Vagina (tissue), 2 donors: ENCODE measurements at regions not wholly inside any gene's neighbourhood (a gene's known extent, or its start where the extent isn't known, plus 50 kb on each side); places are given as distances from the start of the nearest gene placed in this dataset.
A peak's percentile ranks its signal among the peaks of the same experiment; 100 is the strongest.
"Not testable (repeated sequence)": the region's sequence is repeated elsewhere in the genome, so short reads cannot be mapped to it uniquely, and the experiment has no call there.

Source experiments
- DNase-seq, 2 donors: peaks; one replicate each; pipeline ENCODE4 v3.0.0-alpha.2; 2017; ENCODE audit errors: extremely low spot score in 2 of 2
- H3K27ac ChIP-seq: fragments of 200-600 bp; sonication (generic); one replicate; pipeline ENCODE4 v1.5.1; 2019
- H3K27me3 ChIP-seq: fragments of 200-600 bp; sonication (generic); one replicate; pipeline ENCODE4 v1.5.1; 2019
- H3K36me3 ChIP-seq, 2 donors: fragments of 200-600 bp; sonication (generic); one replicate each; pipeline ENCODE4 v1.5.1; 2017 to 2019
- H3K4me1 ChIP-seq: fragments of 200-600 bp; sonication (generic); one replicate; pipeline ENCODE4 v1.5.1; 2019
- H3K4me3 ChIP-seq, 2 donors: fragments of 200-600 bp; sonication (generic); 1 replicate in 1 of 2; 2 replicates in 1 of 2; pipeline ENCODE4 v1.5.1; 2016 to 2019
- H3K9me3 ChIP-seq: fragments of 200-600 bp; sonication (generic); one replicate; pipeline ENCODE4 v1.5.1; 2019
- CTCF ChIP-seq, 3 experiments: fragments of 450-650 bp in 2 of 3; fragments of 200-600 bp in 1 of 3; sonication (generic) in 1 of 3; IDR thresholded peaks; one replicate each; pipeline ENCODE4 v1.5.1; 2017 to 2019; ENCODE audit warnings: antibody characterized with exemption in 3 of 3, mild to moderate bottlenecking in 2 of 3, moderate library complexity in 2 of 3
- POLR2A ChIP-seq, 2 donors: fragments of 450-650 bp; IDR thresholded peaks; one replicate each; pipeline ENCODE4 v1.6.1; 2017; ENCODE audit warnings: antibody characterized with exemption in 2 of 2, mild to moderate bottlenecking in 2 of 2, moderate library complexity in 2 of 2
- POLR2AphosphoS5 ChIP-seq, 2 donors: sonication (generic); formaldehyde crosslinking; IDR thresholded peaks; one replicate each; pipeline ENCODE4 v1.9.0; 2017; ENCODE audit warnings: antibody characterized with exemption in 2 of 2, mild to moderate bottlenecking in 2 of 2, low read depth in 1 of 2; ENCODE audit not compliant: insufficient read depth in 1 of 2
- intact Hi-C: fragments of 100-400 bp; cut with DNase I; formaldehyde crosslinking; loops from one replicate; pipeline ENCODE4 v1.15.1; 2023

GRCh38 chr13:21296991-21297390 is 120.5 kb downstream of the MRPL57 start:
- not testable (repeated sequence) for DNase-seq, H3K4me3 ChIP-seq, H3K36me3 ChIP-seq, H3K9me3 ChIP-seq, H3K27me3 ChIP-seq
- intact Hi-C loops, result loop anchor here (5.0 kb wide), 1 partner anchor 180 kb away; no protein-coding TSS in a partner anchor
- peaks cover 32% of the 10 kb centered on the region for H3K4me1 ChIP-seq
- TF ChIP-seq CTCF (IDR thresholded peaks at IDR 0.05), result peak in 1 of 3 experiments; percentile 31
- peak overlapping the region; percentile 76 for H3K27ac ChIP-seq

- TF ChIP-seq POLR2AphosphoS5 (IDR thresholded peaks at IDR 0.05; ENCODE audit: insufficient read depth in 1 of 2, low read depth in 1 of 2), result no peak
- TF ChIP-seq POLR2A (IDR thresholded peaks at IDR 0.05), result no peak
- TF ChIP-seq CTCF (IDR thresholded peaks at IDR 0.05), result no peak
- Histone ChIP-seq H3K27me3 (no peaks in the 10 kb centered on the region), H3K9me3 (no peaks in the 10 kb centered on the region), H3K36me3 (no peaks in the 10 kb centered on the region), H3K4me3 (peak overlapping the region; percentile 79 to 81), H3K4me1 (peaks cover 32% of the 10 kb centered on the region), H3K27ac (peak overlapping the region; percentile 76)
- intact Hi-C loops, result loop anchor here (5.0 kb wide), 1 partner anchor 180 kb away; no protein-coding TSS in a partner anchor
- DNase-seq, result no peak
These were observed 121.0 kb downstream of the MRPL57 start for GRCh38 chr13:21297447-21297846.

GRCh38 chr13:21297914-21298831 is 121.7 kb downstream of the MRPL57 start:
- Histone ChIP-seq H3K4me3 (peak overlapping the region; percentile 79 to 81), H3K27me3 (no peaks in the 10 kb centered on the region), H3K9me3 (no peaks in the 10 kb centered on the region), H3K4me1 (peaks cover 32% of the 10 kb centered on the region), H3K27ac (peak overlapping the region; percentile 76), H3K36me3 (peaks cover 0 to 2% of the 10 kb centered on the region in 2 donors)
- DNase-seq, result no peak
- TF ChIP-seq POLR2AphosphoS5 (IDR thresholded peaks at IDR 0.05; ENCODE audit: insufficient read depth in 1 of 2, low read depth in 1 of 2) (peak; percentile 80 to 88), CTCF (IDR thresholded peaks at IDR 0.05) (peak; percentile 87 to 92 (median 88)), POLR2A (IDR thresholded peaks at IDR 0.05) (peak in 1 of 2 donors; percentile 18)
- intact Hi-C loops, result loop anchor here (5.0 kb wide), 1 partner anchor 179 kb away; no protein-coding TSS in a partner anchor

GRCh38 chr13:21304256-21304655 is 127.8 kb downstream of the MRPL57 start:
- Histone ChIP-seq H3K27me3 (no peaks in the 10 kb centered on the region), H3K27ac (no peak overlapping the region)

GRCh38 chr13:21306300-21307073 is 130.0 kb downstream of the MRPL57 start:
- H3K4me3 ChIP-seq, H3K36me3 ChIP-seq, H3K4me1 ChIP-seq, intact Hi-C loops, DNase-seq, H3K27me3 ChIP-seq, H3K27ac ChIP-seq, H3K9me3 ChIP-seq: not testable (repeated sequence)

More at GRCh38 chr13:21304256-21304655, 127.8 kb downstream of the MRPL57 start:
- Histone ChIP-seq H3K9me3 (no peaks in the 10 kb centered on the region), H3K36me3 (peaks cover 0 to 8% of the 10 kb centered on the region in 2 donors), H3K4me3 (no peak overlapping the region), H3K4me1 (peaks cover 13% of the 10 kb centered on the region)
- no peak for DNase-seq
- intact Hi-C loops, result no loop called here
- TF ChIP-seq POLR2AphosphoS5 (IDR thresholded peaks at IDR 0.05; ENCODE audit: insufficient read depth in 1 of 2, low read depth in 1 of 2) (no peak), POLR2A (IDR thresholded peaks at IDR 0.05) (no peak), CTCF (IDR thresholded peaks at IDR 0.05) (no peak)

- H3K4me3 ChIP-seq, H3K27me3 ChIP-seq, H3K4me1 ChIP-seq, intact Hi-C loops, H3K9me3 ChIP-seq, H3K36me3 ChIP-seq, H3K27ac ChIP-seq, DNase-seq: not testable (repeated sequence)
These were observed 130.7 kb downstream of the MRPL57 start for GRCh38 chr13:21307158-21307557.
